SK-N-SH treated with all-trans-retinoic acid at 6 μM for 48 hours (cell line): ENCODE measurements at regions not wholly inside any gene's neighbourhood (a gene's known extent, or its start where the extent isn't known, plus 50 kb on each side); places are given as distances from the start of the nearest gene placed in this dataset.
"Not testable (repeated sequence)": the region's sequence is repeated elsewhere in the genome, so short reads cannot be mapped to it uniquely, and the experiment has no call there.

Experiments used
- ARNTL ChIP-seq: fragments of 450-650 bp; formaldehyde crosslinking; IDR thresholded peaks from 2 replicates; pipeline ENCODE4 v1.5.0; 2020; ENCODE audit warnings: low read depth, mild to moderate bottlenecking, moderate library complexity, borderline replicate concordance
- BACH2 ChIP-seq: fragments of 250-450 bp; sonication (Bioruptor Pico); IDR thresholded peaks from 2 replicates; pipeline ENCODE4 v1.9.0; 2021; ENCODE audit warnings: mild to moderate bottlenecking, borderline replicate concordance
- ESRRG ChIP-seq: fragments of 250-450 bp; sonication (Bioruptor Pico); IDR thresholded peaks from 2 replicates; pipeline ENCODE4 v1.6.1; 2021; ENCODE audit warnings: mild to moderate bottlenecking
- RARB ChIP-seq: fragments of 250-450 bp; sonication (Bioruptor Pico); IDR thresholded peaks from 2 replicates; pipeline ENCODE4 v1.8.0; 2021; ENCODE audit warnings: mild to moderate bottlenecking, moderate library complexity
- ZC3H10 ChIP-seq: fragments of 250-450 bp; sonication (Bioruptor Pico); IDR thresholded peaks from 2 replicates; pipeline ENCODE4 v1.5.1; 2021; ENCODE audit warnings: mild to moderate bottlenecking, moderate library complexity
- ZFP3 ChIP-seq: fragments of 250-450 bp; sonication (Bioruptor Pico); IDR thresholded peaks from 2 replicates; pipeline ENCODE4 v1.5.0; 2020; ENCODE audit warnings: mild to moderate bottlenecking, moderate library complexity
- ZFP30 ChIP-seq: fragments of 450-650 bp; formaldehyde crosslinking; IDR thresholded peaks from 2 replicates; pipeline ENCODE4 v1.5.0; 2022; ENCODE audit warnings: mild to moderate bottlenecking, moderate library complexity
- ZNF70 ChIP-seq: fragments of 450-650 bp; formaldehyde crosslinking; IDR thresholded peaks from 2 replicates; pipeline ENCODE4 v1.5.0; 2020; ENCODE audit warnings: mild to moderate bottlenecking, moderate library complexity
- ZNF8 ChIP-seq: fragments of 450-650 bp; formaldehyde crosslinking; IDR thresholded peaks from 2 replicates; pipeline ENCODE4 v1.5.0; 2020; ENCODE audit warnings: mild to moderate bottlenecking, moderate library complexity
- TF ChIP-seq, protein P1 (sequence below): fragments of 250-450 bp; sonication (Bioruptor Pico); IDR thresholded peaks from 2 replicates; pipeline ENCODE4 v1.8.0; 2020; ENCODE audit warnings: mild to moderate bottlenecking, moderate library complexity, borderline replicate concordance
- TF ChIP-seq, protein P2 (sequence below): fragments of 250-450 bp; sonication (Bioruptor Pico); IDR thresholded peaks from 2 replicates; pipeline ENCODE4 v1.5.1; 2021; ENCODE audit warnings: mild to moderate bottlenecking, moderate library complexity
- TF ChIP-seq, protein P3 (sequence below): fragments of 250-450 bp; sonication (Bioruptor Pico); IDR thresholded peaks from 2 replicates; pipeline ENCODE4 v1.5.0; 2020; ENCODE audit warnings: mild to moderate bottlenecking, moderate library complexity

DNA sequence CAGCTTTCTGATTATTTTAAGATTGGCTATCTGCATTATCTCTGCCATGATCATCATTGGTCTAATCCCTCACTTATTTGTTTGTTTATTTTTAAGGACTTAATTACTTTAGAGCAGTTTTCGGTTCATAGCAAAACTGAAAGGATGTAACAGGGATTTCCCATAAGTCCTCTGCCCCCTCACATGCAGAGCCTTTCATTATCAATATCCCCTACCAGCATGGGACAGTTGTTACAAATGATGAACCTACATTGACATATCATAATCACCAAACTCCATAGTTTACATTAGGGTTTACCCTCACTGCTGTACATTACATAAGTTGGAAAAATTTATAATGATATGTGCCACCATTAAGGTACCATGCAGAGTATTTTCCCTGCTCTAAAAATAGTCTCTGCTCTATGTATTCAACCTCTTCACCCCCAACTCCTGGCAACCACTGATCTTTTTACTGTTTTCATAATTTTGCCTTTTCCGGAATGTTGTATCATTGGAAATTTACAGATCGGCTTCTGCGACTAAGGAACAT is 131.9 kb downstream of the GOLGA6L6 start:
- not testable (repeated sequence) for TF ChIP-seq BACH2; RARB (CRISPR knock-in tag); ZNF8 (CRISPR knock-in tag); ZNF70 (CRISPR knock-in tag); ZFP30 (CRISPR knock-in tag); ARNTL (CRISPR knock-in tag); ZC3H10 (CRISPR knock-in tag); ESRRG (CRISPR knock-in tag); ZFP3 (CRISPR knock-in tag)
- TF ChIP-seq, protein P1, sequence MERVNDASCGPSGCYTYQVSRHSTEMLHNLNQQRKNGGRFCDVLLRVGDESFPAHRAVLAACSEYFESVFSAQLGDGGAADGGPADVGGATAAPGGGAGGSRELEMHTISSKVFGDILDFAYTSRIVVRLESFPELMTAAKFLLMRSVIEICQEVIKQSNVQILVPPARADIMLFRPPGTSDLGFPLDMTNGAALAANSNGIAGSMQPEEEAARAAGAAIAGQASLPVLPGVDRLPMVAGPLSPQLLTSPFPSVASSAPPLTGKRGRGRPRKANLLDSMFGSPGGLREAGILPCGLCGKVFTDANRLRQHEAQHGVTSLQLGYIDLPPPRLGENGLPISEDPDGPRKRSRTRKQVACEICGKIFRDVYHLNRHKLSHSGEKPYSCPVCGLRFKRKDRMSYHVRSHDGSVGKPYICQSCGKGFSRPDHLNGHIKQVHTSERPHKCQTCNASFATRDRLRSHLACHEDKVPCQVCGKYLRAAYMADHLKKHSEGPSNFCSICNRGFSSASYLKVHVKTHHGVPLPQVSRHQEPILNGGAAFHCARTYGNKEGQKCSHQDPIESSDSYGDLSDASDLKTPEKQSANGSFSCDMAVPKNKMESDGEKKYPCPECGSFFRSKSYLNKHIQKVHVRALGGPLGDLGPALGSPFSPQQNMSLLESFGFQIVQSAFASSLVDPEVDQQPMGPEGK (CRISPR knock-in tag) = not testable (repeated sequence)
- TF ChIP-seq, protein P2, sequence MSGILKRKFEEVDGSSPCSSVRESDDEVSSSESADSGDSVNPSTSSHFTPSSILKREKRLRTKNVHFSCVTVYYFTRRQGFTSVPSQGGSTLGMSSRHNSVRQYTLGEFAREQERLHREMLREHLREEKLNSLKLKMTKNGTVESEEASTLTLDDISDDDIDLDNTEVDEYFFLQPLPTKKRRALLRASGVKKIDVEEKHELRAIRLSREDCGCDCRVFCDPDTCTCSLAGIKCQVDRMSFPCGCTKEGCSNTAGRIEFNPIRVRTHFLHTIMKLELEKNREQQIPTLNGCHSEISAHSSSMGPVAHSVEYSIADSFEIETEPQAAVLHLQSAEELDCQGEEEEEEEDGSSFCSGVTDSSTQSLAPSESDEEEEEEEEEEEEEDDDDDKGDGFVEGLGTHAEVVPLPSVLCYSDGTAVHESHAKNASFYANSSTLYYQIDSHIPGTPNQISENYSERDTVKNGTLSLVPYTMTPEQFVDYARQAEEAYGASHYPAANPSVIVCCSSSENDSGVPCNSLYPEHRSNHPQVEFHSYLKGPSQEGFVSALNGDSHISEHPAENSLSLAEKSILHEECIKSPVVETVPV (CRISPR knock-in tag) = not testable (repeated sequence)
- TF ChIP-seq, protein P3, sequence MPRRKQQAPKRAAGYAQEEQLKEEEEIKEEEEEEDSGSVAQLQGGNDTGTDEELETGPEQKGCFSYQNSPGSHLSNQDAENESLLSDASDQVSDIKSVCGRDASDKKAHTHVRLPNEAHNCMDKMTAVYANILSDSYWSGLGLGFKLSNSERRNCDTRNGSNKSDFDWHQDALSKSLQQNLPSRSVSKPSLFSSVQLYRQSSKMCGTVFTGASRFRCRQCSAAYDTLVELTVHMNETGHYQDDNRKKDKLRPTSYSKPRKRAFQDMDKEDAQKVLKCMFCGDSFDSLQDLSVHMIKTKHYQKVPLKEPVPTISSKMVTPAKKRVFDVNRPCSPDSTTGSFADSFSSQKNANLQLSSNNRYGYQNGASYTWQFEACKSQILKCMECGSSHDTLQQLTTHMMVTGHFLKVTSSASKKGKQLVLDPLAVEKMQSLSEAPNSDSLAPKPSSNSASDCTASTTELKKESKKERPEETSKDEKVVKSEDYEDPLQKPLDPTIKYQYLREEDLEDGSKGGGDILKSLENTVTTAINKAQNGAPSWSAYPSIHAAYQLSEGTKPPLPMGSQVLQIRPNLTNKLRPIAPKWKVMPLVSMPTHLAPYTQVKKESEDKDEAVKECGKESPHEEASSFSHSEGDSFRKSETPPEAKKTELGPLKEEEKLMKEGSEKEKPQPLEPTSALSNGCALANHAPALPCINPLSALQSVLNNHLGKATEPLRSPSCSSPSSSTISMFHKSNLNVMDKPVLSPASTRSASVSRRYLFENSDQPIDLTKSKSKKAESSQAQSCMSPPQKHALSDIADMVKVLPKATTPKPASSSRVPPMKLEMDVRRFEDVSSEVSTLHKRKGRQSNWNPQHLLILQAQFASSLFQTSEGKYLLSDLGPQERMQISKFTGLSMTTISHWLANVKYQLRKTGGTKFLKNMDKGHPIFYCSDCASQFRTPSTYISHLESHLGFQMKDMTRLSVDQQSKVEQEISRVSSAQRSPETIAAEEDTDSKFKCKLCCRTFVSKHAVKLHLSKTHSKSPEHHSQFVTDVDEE = not testable (repeated sequence)
